ENCODE measurements at regions not wholly inside any gene's neighbourhood (a gene's known extent, or its start where the extent isn't known, plus 50 kb on each side); places are given as distances from the start of the nearest gene placed in this dataset.

DNA sequence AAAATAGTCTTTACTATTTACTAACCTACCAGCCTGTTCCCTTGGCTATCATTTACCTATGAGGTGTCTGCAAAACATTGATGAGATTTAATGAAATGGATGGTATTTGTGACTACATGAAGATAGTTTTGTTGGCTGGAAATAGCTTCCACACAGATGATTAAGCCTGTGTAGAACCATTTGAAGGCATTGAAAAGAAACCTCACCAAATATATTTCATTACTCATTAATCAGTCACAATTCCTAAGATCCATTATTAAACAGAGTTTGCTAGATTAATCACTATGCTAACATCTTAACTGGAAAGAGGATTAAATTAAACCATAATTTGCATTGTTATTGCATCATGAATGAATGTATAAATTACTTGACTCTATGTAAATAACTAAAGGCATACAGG lies 560.3 kb downstream of the BMP2 start:
- no peak for TF ChIP-seq CTCF (IDR thresholded peaks at IDR 0.05)
- no peak for TF ChIP-seq USF2 (IDR thresholded peaks at IDR 0.05)
- TF ChIP-seq RAD21 (conservative IDR thresholded peaks at IDR 0.05 in 1 of 2, IDR thresholded peaks at IDR 0.05 in 1 of 2) = no peak
- TF ChIP-seq PHF8 (IDR thresholded peaks at IDR 0.05; ENCODE audit: borderline replicate concordance, low read depth) = no peak
- TF ChIP-seq, protein P1, sequence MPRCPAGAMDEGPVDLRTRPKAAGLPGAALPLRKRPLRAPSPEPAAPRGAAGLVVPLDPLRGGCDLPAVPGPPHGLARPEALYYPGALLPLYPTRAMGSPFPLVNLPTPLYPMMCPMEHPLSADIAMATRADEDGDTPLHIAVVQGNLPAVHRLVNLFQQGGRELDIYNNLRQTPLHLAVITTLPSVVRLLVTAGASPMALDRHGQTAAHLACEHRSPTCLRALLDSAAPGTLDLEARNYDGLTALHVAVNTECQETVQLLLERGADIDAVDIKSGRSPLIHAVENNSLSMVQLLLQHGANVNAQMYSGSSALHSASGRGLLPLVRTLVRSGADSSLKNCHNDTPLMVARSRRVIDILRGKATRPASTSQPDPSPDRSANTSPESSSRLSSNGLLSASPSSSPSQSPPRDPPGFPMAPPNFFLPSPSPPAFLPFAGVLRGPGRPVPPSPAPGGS (IDR thresholded peaks at IDR 0.05) = no peak

Data from A549 (cell line).